ENCODE measurements at regions not wholly inside any gene's neighbourhood (a gene's known extent, or its start where the extent isn't known, plus 50 kb on each side); places are given as distances from the start of the nearest gene placed in this dataset.

DNA sequence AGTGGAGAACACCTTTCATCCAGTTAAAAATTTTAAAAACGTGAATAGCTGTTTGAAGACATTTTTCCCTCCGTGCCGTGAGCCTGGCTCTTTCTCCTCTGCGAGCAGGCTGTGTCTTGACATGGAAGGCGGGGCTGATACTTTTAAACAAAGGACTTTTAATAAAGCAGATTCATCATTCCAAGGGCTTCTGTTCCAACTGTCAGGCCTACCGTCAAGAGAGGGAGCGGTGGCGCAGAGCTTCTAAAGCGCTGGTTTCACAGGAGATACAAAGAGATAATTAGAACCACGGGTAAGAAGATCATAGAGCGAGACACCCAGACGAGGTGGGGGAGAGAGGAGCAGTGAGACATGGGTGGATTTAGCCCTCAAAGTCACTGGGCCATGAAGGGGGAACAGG lies 247.4 kb upstream of the C1orf174 start:
- Histone ChIP-seq H3K36me3 (no peaks in the 10 kb centered on the region), H3K27me3 (no peaks in the 10 kb centered on the region), H3K27ac (no peak overlapping the region), H3K4me3 (no peak overlapping the region), H3K4me1 (no peaks in the 10 kb centered on the region), H3K9me3 (no peaks in the 10 kb centered on the region)
- ATAC-seq (no peak), DNase-seq (no peak)
- TF ChIP-seq, protein P1, sequence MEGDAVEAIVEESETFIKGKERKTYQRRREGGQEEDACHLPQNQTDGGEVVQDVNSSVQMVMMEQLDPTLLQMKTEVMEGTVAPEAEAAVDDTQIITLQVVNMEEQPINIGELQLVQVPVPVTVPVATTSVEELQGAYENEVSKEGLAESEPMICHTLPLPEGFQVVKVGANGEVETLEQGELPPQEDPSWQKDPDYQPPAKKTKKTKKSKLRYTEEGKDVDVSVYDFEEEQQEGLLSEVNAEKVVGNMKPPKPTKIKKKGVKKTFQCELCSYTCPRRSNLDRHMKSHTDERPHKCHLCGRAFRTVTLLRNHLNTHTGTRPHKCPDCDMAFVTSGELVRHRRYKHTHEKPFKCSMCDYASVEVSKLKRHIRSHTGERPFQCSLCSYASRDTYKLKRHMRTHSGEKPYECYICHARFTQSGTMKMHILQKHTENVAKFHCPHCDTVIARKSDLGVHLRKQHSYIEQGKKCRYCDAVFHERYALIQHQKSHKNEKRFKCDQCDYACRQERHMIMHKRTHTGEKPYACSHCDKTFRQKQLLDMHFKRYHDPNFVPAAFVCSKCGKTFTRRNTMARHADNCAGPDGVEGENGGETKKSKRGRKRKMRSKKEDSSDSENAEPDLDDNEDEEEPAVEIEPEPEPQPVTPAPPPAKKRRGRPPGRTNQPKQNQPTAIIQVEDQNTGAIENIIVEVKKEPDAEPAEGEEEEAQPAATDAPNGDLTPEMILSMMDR (IDR thresholded peaks at IDR 0.05): no peak
- intact Hi-C loops (cut with DNase I): no loop called here

DNA sequence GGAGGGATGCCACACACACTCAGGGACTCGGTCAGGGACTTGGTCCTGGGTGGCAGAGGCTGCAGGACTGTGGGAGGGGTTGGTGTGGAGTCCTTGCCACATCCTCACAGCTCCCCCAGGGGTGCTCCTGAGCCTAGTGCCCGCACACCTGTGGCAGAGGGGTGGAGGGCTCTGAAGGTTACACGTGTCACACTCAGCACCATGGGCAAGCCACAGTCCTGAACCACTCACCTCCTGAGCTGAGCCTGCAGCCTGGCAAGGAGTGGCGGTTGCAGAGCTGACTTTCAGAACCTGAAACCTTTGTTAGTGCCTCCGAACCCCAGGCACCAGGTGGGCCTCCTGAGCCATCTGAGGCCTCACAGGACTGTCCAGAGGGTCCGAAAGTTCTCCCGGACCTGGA lies 249.2 kb upstream of the C1orf174 start:
- no peaks in the 10 kb centered on the region for H3K27me3 ChIP-seq
- intact Hi-C loops (cut with DNase I): no loop called here
- DNase-seq (no peak), ATAC-seq (peak; percentile 24)
- no peaks in the 10 kb centered on the region for H3K36me3 ChIP-seq
- H3K4me1 ChIP-seq: no peaks in the 10 kb centered on the region
- no peaks in the 10 kb centered on the region for H3K9me3 ChIP-seq
- no peak overlapping the region for H3K4me3 ChIP-seq
- H3K27ac ChIP-seq: no peak overlapping the region
- TF ChIP-seq, protein P1 (IDR thresholded peaks at IDR 0.05): no peak

DNA sequence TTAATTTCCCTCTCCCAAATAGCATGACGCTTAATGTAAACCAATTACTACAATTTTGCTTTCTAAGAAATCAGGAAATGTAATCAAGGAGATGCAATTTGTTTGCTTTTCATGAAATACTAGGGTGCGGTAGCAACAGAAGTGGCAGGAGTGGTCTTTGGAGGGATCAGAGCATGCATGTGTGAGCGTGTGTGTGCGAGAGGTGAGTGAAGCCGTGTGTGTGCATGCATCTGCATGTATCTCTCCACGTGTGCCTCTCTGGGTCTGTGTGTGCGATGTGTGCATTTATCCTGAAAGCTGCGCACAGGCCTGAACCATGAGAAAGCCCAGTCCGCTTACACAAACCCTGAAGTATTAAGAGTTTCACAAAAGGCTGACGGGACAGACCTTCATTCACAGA lies 249.8 kb upstream of the C1orf174 start:
- H3K4me3 ChIP-seq: no peak overlapping the region
- H3K9me3 ChIP-seq: no peaks in the 10 kb centered on the region
- DNase-seq: no peak
- H3K27ac ChIP-seq: no peak overlapping the region
- H3K27me3 ChIP-seq: no peaks in the 10 kb centered on the region
- TF ChIP-seq, protein P1 (IDR thresholded peaks at IDR 0.05): no peak
- no peak for ATAC-seq
- no peaks in the 10 kb centered on the region for H3K4me1 ChIP-seq
- H3K36me3 ChIP-seq: no peaks in the 10 kb centered on the region
- intact Hi-C loops (cut with DNase I): no loop called here

DNA sequence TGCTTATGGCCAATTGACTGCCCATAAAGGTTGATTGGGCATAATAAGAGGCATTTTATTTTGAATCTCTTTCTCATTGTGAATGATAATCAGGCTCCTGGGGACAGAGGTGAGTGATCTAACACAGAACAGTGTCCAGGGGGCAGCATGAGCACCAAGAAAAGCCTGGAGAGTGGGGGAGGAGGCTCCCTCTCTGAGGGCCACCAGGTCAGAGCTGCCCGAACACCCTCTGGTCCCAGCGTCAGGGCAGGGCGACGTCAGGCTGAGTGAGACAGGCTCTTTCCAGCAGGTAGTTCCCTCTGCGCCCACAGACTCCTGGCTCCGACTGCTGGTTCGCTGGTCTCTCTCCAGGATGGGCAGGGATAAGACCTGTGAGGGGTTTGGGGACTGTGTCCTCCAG lies 250.2 kb upstream of the C1orf174 start:
- Histone ChIP-seq H3K36me3 (no peaks in the 10 kb centered on the region), H3K4me1 (no peaks in the 10 kb centered on the region), H3K27ac (no peak overlapping the region), H3K9me3 (no peaks in the 10 kb centered on the region), H3K4me3 (no peak overlapping the region), H3K27me3 (no peaks in the 10 kb centered on the region)
- ATAC-seq (no peak), DNase-seq (no peak)
- TF ChIP-seq, protein P1 (IDR thresholded peaks at IDR 0.05): no peak
- intact Hi-C loops (cut with DNase I): no loop called here

DNA sequence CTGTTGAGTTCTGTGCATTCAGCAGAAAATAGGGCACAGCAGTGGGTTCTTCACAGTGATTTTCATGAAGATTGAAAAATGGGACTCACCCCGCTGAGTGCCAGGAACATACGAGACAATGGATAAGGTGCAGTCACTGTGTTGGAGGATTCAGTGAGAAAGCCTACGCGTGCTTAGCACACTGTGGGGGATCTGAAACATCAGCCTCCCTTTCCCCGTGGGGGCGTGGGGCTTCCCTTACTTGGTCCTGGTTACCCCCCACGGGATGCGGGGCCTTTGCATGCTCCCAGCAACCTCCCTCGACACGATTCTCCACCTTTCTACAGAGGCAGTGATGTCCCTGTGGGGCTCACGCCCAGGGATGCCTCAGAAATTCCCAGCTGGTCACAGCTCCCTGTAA lies 252.2 kb upstream of the C1orf174 start:
- no peaks in the 10 kb centered on the region for H3K27me3 ChIP-seq
- DNase-seq (no peak), ATAC-seq (no peak)
- H3K4me3 ChIP-seq: no peak overlapping the region
- H3K9me3 ChIP-seq: no peaks in the 10 kb centered on the region
- TF ChIP-seq, protein P1 (IDR thresholded peaks at IDR 0.05): no peak
- no peaks in the 10 kb centered on the region for H3K4me1 ChIP-seq
- no peaks in the 10 kb centered on the region for H3K36me3 ChIP-seq
- intact Hi-C loops (cut with DNase I): no loop called here
- H3K27ac ChIP-seq: no peak overlapping the region

DNA sequence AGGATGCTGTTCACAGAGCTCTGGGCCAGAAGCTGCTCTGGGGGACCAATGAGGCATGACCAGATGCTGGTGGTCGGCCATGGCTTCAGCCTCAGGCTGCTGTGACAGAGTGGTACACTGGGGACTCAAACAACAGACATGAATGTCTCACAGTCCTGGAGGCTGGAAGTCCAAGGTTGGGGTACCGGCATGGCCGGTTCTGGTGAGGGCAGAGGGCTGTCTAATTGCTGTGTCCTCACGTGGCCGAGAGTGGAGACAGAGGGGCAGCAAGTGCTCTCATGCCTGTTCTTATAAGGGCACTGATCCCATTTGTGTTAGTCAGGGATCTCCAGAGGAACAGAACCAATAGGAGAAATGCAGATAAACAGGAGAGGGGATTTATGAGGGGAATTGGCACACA lies 253.5 kb upstream of the C1orf174 start:
- TF ChIP-seq, protein P1 (IDR thresholded peaks at IDR 0.05): no peak
- H3K9me3 ChIP-seq: no peaks in the 10 kb centered on the region
- no peaks in the 10 kb centered on the region for H3K4me1 ChIP-seq
- no peak overlapping the region for H3K4me3 ChIP-seq
- intact Hi-C loops (cut with DNase I): no loop called here
- DNase-seq (no peak), ATAC-seq (no peak)
- H3K27ac ChIP-seq: no peak overlapping the region
- no peaks in the 10 kb centered on the region for H3K27me3 ChIP-seq
- no peaks in the 10 kb centered on the region for H3K36me3 ChIP-seq
